Fibroblast of pulmonary artery (primary cell): ENCODE measurements at regions not wholly inside any gene's neighbourhood (a gene's known extent, or its start where the extent isn't known, plus 50 kb on each side); places are given as distances from the start of the nearest gene placed in this dataset.

ENCODE experiments used
- DNase-seq: peaks from one replicate; pipeline ENCODE4 v3.0.0-alpha.2; 2010; ENCODE audit warnings: low read depth
- H3K4me3 ChIP-seq: replicated peaks from 2 replicates; pipeline ENCODE4 v1.5.1; 2011; ENCODE audit warnings: low read depth, mild to moderate bottlenecking, control low read depth, low read length, moderate library complexity
- TF ChIP-seq, protein P1 (sequence below): IDR thresholded peaks from 2 replicates; pipeline ENCODE4 v1.5.1; 2011; ENCODE audit warnings: mild to moderate bottlenecking, control low read depth, low read length, inconsistent platforms; ENCODE audit errors: missing control alignments

DNA sequence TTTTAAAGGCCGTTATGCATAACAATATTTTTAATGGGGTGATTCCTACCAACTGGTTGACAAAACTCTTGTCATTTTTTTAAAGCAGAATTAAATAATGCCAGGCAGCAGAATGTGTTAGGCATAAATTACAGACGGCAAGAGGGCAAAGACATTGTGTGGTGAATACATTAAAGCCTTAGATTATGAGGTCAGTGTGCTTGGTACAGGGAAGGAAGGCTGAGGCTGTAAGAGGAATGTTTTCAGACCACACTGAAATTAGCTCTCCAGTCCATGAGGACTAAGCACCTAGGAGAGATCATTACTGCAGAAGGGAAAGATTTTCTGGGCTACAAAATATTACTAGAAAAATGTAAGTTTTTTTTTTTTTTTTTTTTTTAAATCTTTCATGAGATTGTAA is 312.8 kb upstream of the PRKCQ start:
- TF ChIP-seq, protein P1, sequence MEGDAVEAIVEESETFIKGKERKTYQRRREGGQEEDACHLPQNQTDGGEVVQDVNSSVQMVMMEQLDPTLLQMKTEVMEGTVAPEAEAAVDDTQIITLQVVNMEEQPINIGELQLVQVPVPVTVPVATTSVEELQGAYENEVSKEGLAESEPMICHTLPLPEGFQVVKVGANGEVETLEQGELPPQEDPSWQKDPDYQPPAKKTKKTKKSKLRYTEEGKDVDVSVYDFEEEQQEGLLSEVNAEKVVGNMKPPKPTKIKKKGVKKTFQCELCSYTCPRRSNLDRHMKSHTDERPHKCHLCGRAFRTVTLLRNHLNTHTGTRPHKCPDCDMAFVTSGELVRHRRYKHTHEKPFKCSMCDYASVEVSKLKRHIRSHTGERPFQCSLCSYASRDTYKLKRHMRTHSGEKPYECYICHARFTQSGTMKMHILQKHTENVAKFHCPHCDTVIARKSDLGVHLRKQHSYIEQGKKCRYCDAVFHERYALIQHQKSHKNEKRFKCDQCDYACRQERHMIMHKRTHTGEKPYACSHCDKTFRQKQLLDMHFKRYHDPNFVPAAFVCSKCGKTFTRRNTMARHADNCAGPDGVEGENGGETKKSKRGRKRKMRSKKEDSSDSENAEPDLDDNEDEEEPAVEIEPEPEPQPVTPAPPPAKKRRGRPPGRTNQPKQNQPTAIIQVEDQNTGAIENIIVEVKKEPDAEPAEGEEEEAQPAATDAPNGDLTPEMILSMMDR, result no peak
- DNase-seq, result no peak
- no peak overlapping the region for H3K4me3 ChIP-seq

DNA sequence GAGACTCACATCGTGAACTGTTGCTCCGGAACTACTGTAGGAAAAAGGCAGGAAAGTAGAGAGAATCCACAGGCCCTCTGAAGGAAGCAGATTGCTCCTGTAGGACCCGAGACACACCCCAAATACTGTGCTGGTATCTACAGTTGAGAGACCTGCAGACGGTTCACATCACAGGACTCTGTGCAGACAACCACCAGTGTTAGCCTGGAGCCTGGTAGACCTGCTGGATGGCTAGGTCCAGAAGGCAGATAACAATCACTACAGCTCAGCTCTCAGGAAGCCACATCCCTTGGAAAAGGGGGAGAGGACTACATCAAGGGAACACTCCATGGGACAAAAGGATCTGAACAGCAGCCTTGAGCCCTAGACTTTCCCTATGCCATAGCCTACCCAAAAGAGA is 311.8 kb upstream of the PRKCQ start:
- no peak for DNase-seq
- TF ChIP-seq, protein P1, result no peak
- H3K4me3 ChIP-seq, result no peak overlapping the region

DNA sequence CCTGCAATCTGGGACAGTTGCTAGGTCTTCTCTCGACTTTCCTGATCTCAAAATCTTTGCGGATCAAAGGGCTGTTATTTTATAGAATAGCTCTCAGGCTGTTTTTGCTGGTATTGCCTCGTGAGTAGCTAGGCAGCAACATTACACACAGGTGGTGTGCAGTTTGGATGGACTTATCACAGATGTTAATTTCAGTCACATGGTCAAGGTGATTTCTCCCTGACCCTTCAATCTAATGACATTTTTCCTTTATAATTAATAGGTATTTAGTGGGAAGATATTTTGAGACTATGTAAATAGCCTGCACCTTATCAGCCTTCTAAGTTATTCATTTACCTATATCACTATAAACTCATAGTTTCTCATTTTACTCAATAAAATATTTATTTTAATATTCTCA is 309.6 kb upstream of the PRKCQ start:
- TF ChIP-seq, protein P1, result no peak
- no peak overlapping the region for H3K4me3 ChIP-seq
- DNase-seq, result no peak

DNA sequence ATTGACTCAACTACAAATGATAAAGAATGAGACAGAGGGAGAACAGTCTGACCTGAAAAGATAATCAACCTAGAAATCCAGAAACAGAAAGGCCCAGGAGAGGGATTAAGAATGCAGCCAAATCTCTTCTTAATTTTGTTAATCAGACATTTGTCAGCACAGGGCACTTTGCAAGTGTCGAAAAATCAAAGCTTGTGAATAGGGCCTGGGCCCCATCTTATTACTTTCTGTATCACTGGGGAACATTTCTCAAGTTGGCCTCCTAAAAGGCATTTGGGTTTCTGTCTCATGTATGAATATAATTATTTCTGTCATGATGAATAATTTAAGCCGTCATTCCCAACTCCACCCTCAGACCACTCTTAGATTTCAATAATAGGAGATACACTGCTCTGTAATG is 308.4 kb upstream of the PRKCQ start:
- TF ChIP-seq, protein P1, result no peak
- H3K4me3 ChIP-seq, result no peak overlapping the region
- no peak for DNase-seq

DNA sequence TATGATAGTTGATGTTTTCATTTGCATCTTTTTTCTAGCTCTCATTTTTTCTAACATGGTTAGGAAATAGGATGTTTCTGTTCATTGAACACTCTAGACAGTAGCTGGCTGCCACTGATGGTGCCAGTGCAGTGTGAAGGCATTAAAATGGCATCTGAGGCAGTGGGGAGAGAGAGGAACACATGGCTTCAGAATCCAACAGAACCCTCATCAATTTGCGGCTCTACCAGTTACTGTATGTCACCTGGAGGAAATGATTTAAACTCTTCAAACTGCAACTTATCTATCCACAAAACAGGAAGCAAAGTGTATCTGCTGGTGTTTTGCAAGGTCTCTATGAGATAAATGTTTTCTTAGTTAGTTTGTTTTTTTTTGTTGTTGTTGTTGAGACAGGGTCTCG is 305.2 kb upstream of the PRKCQ start:
- TF ChIP-seq, protein P1, result no peak
- no peak overlapping the region for H3K4me3 ChIP-seq
- no peak for DNase-seq

DNA sequence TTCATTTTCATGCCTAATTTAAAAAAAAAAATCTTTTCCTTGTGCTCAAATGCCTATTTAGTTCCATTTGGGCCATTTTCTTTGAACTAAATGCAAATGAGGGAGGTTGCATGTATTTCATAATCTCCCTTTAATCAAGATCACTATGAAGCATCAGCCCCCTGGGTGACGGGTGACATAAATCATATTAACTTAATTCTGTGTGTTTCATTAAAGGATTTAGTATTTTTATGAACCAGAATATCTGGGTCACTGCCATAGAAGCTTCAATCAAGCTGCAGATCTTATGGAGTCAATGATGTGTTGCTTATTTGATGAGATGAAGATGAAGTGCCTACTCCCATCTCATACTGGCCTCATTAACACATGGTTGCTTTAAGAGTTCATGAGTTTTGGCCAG is 301.9 kb upstream of the PRKCQ start:
- DNase-seq, result no peak
- no peak overlapping the region for H3K4me3 ChIP-seq
- TF ChIP-seq, protein P1, result no peak

DNA sequence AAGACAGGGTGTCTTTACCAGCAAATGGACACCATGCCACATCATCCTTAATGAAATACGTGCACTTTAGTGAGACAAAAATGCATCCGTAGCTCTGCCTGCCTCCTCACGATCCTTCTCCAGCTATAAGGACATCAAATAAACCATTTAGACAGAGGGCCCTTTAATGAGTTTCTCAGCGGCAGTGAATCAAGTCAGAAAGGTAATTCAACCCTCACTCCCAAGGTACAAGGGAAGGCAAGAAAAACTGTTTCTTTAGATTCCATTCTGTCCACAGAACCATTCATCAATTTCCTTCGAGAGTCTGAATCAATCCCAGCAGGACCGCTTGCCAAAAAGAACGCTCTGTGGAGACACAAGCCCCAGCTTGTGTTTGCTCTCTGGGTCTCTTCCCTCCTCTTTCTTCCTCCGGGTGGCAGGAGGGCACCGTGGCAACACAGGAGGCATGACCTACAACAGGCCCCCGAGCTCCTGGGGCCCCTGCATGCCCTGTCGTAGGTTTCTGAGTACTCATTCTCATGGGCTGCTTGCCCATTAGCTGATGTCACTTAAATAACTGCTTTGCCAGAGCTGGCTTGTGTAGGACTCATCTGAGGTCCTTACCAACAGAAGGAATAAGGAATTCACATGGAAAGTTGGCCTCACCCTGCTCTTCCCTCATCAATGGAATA is 297.8 kb upstream of the PRKCQ start:
- peak; percentile 2 for DNase-seq
- no peak overlapping the region for H3K4me3 ChIP-seq
- TF ChIP-seq, protein P1, result no peak
